SK-N-SH treated with all-trans-retinoic acid at 6 μM for 48 hours (cell line): ENCODE measurements at regions not wholly inside any gene's neighbourhood (a gene's known extent, or its start where the extent isn't known, plus 50 kb on each side); places are given as distances from the start of the nearest gene placed in this dataset.
A peak's percentile ranks its signal among the peaks of the same experiment; 100 is the strongest.

ENCODE experiments used
- ATAC-seq: fragments of 200-7000 bp; cut with Tn5 transposase; 3 replicates; pipeline ENCODE4 v1.9.1; 2020; ENCODE audit warnings: mild to moderate bottlenecking, moderate library complexity
- ARNTL ChIP-seq: fragments of 450-650 bp; formaldehyde crosslinking; IDR thresholded peaks from 2 replicates; pipeline ENCODE4 v1.5.0; 2020; ENCODE audit warnings: low read depth, mild to moderate bottlenecking, moderate library complexity, borderline replicate concordance
- BACH2 ChIP-seq: fragments of 250-450 bp; sonication (Bioruptor Pico); IDR thresholded peaks from 2 replicates; pipeline ENCODE4 v1.9.0; 2021; ENCODE audit warnings: mild to moderate bottlenecking, borderline replicate concordance
- CREB5 ChIP-seq: fragments of 250-450 bp; sonication (Bioruptor Pico); IDR thresholded peaks from 2 replicates; pipeline ENCODE4 v1.5.1; 2020; ENCODE audit warnings: low read depth, mild to moderate bottlenecking, moderate library complexity
- CSDC2 ChIP-seq: fragments of 250-450 bp; sonication (Bioruptor Pico); IDR thresholded peaks from 2 replicates; pipeline ENCODE4 v1.5.0; 2020; ENCODE audit warnings: mild to moderate bottlenecking, moderate library complexity
- CSRNP3 ChIP-seq: fragments of 250-450 bp; sonication (Bioruptor Pico); IDR thresholded peaks from 2 replicates; pipeline ENCODE4 v1.5.1; 2021; ENCODE audit warnings: mild to moderate bottlenecking, moderate library complexity
- ESRRG ChIP-seq: fragments of 250-450 bp; sonication (Bioruptor Pico); IDR thresholded peaks from 2 replicates; pipeline ENCODE4 v1.6.1; 2021; ENCODE audit warnings: mild to moderate bottlenecking
- GLIS3 ChIP-seq: fragments of 250-450 bp; sonication (Bioruptor Pico); IDR thresholded peaks from 2 replicates; pipeline ENCODE4 v1.5.0; 2020; ENCODE audit warnings: mild to moderate bottlenecking, moderate library complexity
- ISL1 ChIP-seq: fragments of 250-450 bp; sonication (Bioruptor Pico); IDR thresholded peaks from 2 replicates; pipeline ENCODE4 v2.1.2; 2022; ENCODE audit warnings: mild to moderate bottlenecking, moderate library complexity
- OSR1 ChIP-seq: fragments of 250-450 bp; sonication (Bioruptor Pico); IDR thresholded peaks from 2 replicates; pipeline ENCODE4 v1.8.0; 2022; ENCODE audit warnings: moderate library complexity, mild to moderate bottlenecking, inconsistent platforms
- PATZ1 ChIP-seq: fragments of 250-450 bp; sonication (Bioruptor Pico); IDR thresholded peaks from 2 replicates; pipeline ENCODE4 v1.8.0; 2020; ENCODE audit warnings: mild to moderate bottlenecking, moderate library complexity, borderline replicate concordance
- POU6F1 ChIP-seq: fragments of 250-450 bp; sonication (Bioruptor Pico); IDR thresholded peaks from 2 replicates; pipeline ENCODE4 v1.8.0; 2021; ENCODE audit warnings: low read depth, mild to moderate bottlenecking, moderate library complexity, borderline replicate concordance
- PPARA ChIP-seq: fragments of 250-450 bp; sonication (Bioruptor Pico); IDR thresholded peaks from 2 replicates; pipeline ENCODE4 v1.5.0; 2020; ENCODE audit warnings: mild to moderate bottlenecking, borderline replicate concordance
- RARB ChIP-seq: fragments of 250-450 bp; sonication (Bioruptor Pico); IDR thresholded peaks from 2 replicates; pipeline ENCODE4 v1.8.0; 2021; ENCODE audit warnings: mild to moderate bottlenecking, moderate library complexity
- SNAI2 ChIP-seq: fragments of 250-450 bp; sonication (Bioruptor Pico); IDR thresholded peaks from 2 replicates; pipeline ENCODE4 v1.5.0; 2020; ENCODE audit warnings: mild to moderate bottlenecking, moderate library complexity
- TCF4 ChIP-seq: fragments of 250-450 bp; sonication (Bioruptor Pico); IDR thresholded peaks from 2 replicates; pipeline ENCODE4 v1.8.0; 2021; ENCODE audit warnings: mild to moderate bottlenecking, moderate library complexity, borderline replicate concordance
- TOX ChIP-seq: fragments of 250-450 bp; sonication (Bioruptor Pico); IDR thresholded peaks from 2 replicates; pipeline ENCODE4 v1.8.0; 2021; ENCODE audit warnings: mild to moderate bottlenecking, moderate library complexity, borderline replicate concordance
- ZC3H10 ChIP-seq: fragments of 250-450 bp; sonication (Bioruptor Pico); IDR thresholded peaks from 2 replicates; pipeline ENCODE4 v1.5.1; 2021; ENCODE audit warnings: mild to moderate bottlenecking, moderate library complexity
- ZFP3 ChIP-seq: fragments of 250-450 bp; sonication (Bioruptor Pico); IDR thresholded peaks from 2 replicates; pipeline ENCODE4 v1.5.0; 2020; ENCODE audit warnings: mild to moderate bottlenecking, moderate library complexity
- ZFP30 ChIP-seq: fragments of 450-650 bp; formaldehyde crosslinking; IDR thresholded peaks from 2 replicates; pipeline ENCODE4 v1.5.0; 2022; ENCODE audit warnings: mild to moderate bottlenecking, moderate library complexity
- ZNF565 ChIP-seq: fragments of 450-650 bp; formaldehyde crosslinking; conservative IDR thresholded peaks from 2 replicates; pipeline ENCODE4 v1.5.0; 2020; ENCODE audit warnings: low read depth, mild to moderate bottlenecking, moderate library complexity
- ZNF8 ChIP-seq: fragments of 450-650 bp; formaldehyde crosslinking; IDR thresholded peaks from 2 replicates; pipeline ENCODE4 v1.5.0; 2020; ENCODE audit warnings: mild to moderate bottlenecking, moderate library complexity
- TF ChIP-seq, protein P1 (sequence below): fragments of 250-450 bp; sonication (Bioruptor Pico); IDR thresholded peaks from 2 replicates; pipeline ENCODE4 v1.5.0; 2020; ENCODE audit warnings: mild to moderate bottlenecking, moderate library complexity

GRCh38 chr11:112785719-112786118 is 175.5 kb upstream of the NCAM1 start:
- no peak for TF ChIP-seq ZNF8 (CRISPR knock-in tag)
- no peak for TF ChIP-seq OSR1 (CRISPR knock-in tag)
- TF ChIP-seq ESRRG (CRISPR knock-in tag) = no peak
- TF ChIP-seq ARNTL (CRISPR knock-in tag) = no peak
- no peak for TF ChIP-seq BACH2 (CRISPR knock-in tag)
- TF ChIP-seq CSDC2 (CRISPR knock-in tag) = no peak
- TF ChIP-seq RARB = no peak
- TF ChIP-seq ZNF565 = no peak
- TF ChIP-seq CREB5 = no peak
- TF ChIP-seq ZFP30 (CRISPR knock-in tag) = no peak
- no peak for TF ChIP-seq TOX (CRISPR knock-in tag)
- TF ChIP-seq, protein P1, sequence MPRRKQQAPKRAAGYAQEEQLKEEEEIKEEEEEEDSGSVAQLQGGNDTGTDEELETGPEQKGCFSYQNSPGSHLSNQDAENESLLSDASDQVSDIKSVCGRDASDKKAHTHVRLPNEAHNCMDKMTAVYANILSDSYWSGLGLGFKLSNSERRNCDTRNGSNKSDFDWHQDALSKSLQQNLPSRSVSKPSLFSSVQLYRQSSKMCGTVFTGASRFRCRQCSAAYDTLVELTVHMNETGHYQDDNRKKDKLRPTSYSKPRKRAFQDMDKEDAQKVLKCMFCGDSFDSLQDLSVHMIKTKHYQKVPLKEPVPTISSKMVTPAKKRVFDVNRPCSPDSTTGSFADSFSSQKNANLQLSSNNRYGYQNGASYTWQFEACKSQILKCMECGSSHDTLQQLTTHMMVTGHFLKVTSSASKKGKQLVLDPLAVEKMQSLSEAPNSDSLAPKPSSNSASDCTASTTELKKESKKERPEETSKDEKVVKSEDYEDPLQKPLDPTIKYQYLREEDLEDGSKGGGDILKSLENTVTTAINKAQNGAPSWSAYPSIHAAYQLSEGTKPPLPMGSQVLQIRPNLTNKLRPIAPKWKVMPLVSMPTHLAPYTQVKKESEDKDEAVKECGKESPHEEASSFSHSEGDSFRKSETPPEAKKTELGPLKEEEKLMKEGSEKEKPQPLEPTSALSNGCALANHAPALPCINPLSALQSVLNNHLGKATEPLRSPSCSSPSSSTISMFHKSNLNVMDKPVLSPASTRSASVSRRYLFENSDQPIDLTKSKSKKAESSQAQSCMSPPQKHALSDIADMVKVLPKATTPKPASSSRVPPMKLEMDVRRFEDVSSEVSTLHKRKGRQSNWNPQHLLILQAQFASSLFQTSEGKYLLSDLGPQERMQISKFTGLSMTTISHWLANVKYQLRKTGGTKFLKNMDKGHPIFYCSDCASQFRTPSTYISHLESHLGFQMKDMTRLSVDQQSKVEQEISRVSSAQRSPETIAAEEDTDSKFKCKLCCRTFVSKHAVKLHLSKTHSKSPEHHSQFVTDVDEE = no peak
- no peak for TF ChIP-seq PPARA (CRISPR knock-in tag)
- no peak for TF ChIP-seq SNAI2 (CRISPR knock-in tag)
- TF ChIP-seq GLIS3 (CRISPR knock-in tag) = no peak
- no peak for TF ChIP-seq ZFP3
- no peak for TF ChIP-seq ISL1 (CRISPR knock-in tag)
- no peak for TF ChIP-seq ZC3H10 (CRISPR knock-in tag)
- no peak for TF ChIP-seq CSRNP3 (CRISPR knock-in tag)
- peak; percentile 49 for ATAC-seq

- TF ChIP-seq ZFP3 (no peak), ISL1 (CRISPR knock-in tag) (no peak), TOX (CRISPR knock-in tag) (no peak), ZNF565 (no peak), BACH2 (CRISPR knock-in tag) (no peak), GLIS3 (CRISPR knock-in tag) (no peak), TCF4 (CRISPR knock-in tag) (no peak), OSR1 (CRISPR knock-in tag) (no peak), PATZ1 (no peak), ZNF8 (CRISPR knock-in tag) (no peak), RARB (no peak), POU6F1 (CRISPR knock-in tag) (no peak), CSDC2 (CRISPR knock-in tag) (no peak), CSRNP3 (CRISPR knock-in tag) (no peak), CREB5 (no peak)
- TF ChIP-seq, protein P1 = no peak
- ATAC-seq = no peak
Measured at GRCh38 chr11:112786196-112786595, 175.0 kb upstream of the NCAM1 start.
